ENCODE measurements at regions not wholly inside any gene's neighbourhood (a gene's known extent, or its start where the extent isn't known, plus 50 kb on each side); places are given as distances from the start of the nearest gene placed in this dataset.

- TF ChIP-seq POLR2A (IDR thresholded peaks at IDR 0.05) (no peak), POLR2AphosphoS5 (IDR thresholded peaks at IDR 0.05) (no peak)
Measured at GRCh38 chr3:59663076-59663850, 613.4 kb upstream of the CFAP20DC start.
